Activated CD4-positive, alpha-beta memory T cell treated with anti-CD3 and anti-CD28 coated beads, Interleukin-2, amount 10 ng/mL, durations not matched to agents 7 days and 5 days (primary cell): ENCODE measurements at regions not wholly inside any gene's neighbourhood (a gene's known extent, or its start where the extent isn't known, plus 50 kb on each side); places are given as distances from the start of the nearest gene placed in this dataset.

ENCODE experiments used
- CTCF ChIA-PET: fragments of 350-600 bp; sonication (Branson Sonifier 250); formaldehyde crosslinking; loops from one replicate; lab custom pipeline; 2021; ENCODE audit warnings: antibody characterized with exemption, inconsistent platforms; lab: Charles Lee
- POLR2A ChIA-PET: fragments of 350-600 bp; sonication (Branson Sonifier 250); formaldehyde crosslinking; loops from one replicate; lab custom pipeline; 2021; ENCODE audit warnings: antibody characterized with exemption; lab: Charles Lee
- DNase-seq: peaks from one replicate; pipeline ENCODE4 v3.0.0-alpha.2; 2020
- H3K27ac Mint-ChIP-seq: one replicate; pipeline ENCODE4 v1.8.0; 2021; ENCODE audit warnings: mild to moderate bottlenecking, mixed read lengths
- H3K27me3 Mint-ChIP-seq: one replicate; pipeline ENCODE4 v1.8.0; 2021; ENCODE audit warnings: mixed read lengths
- H3K36me3 Mint-ChIP-seq: one replicate; pipeline ENCODE4 v1.8.0; 2021; ENCODE audit warnings: low read depth, mixed read lengths
- H3K4me1 Mint-ChIP-seq: one replicate; pipeline ENCODE4 v1.8.0; 2021; ENCODE audit warnings: mixed read lengths
- H3K4me3 Mint-ChIP-seq: one replicate; pipeline ENCODE4 v1.8.0; 2021; ENCODE audit warnings: mild to moderate bottlenecking, mixed read lengths
- H3K9me3 Mint-ChIP-seq: one replicate; pipeline ENCODE4 v1.8.0; 2021; ENCODE audit warnings: mixed read lengths

GRCh38 chr9:89732939-89733324 is 128.1 kb downstream of the GADD45G start:
- Mint-ChIP-seq H3K9me3 (no peaks in the 10 kb centered on the region), H3K4me1 (peaks cover 14% of the 10 kb centered on the region), H3K27ac (no peak overlapping the region), H3K36me3 (no peaks in the 10 kb centered on the region), H3K4me3 (no peak overlapping the region), H3K27me3 (peaks cover 4% of the 10 kb centered on the region)
- CTCF ChIA-PET: no interaction called here
- no peak for DNase-seq
- POLR2A ChIA-PET: interaction anchor here (1.2 to 2.5 kb wide), 2 partner anchors 9 to 12 kb away, joined by 3 to 7 read pairs; no protein-coding TSS in a partner anchor

- ChIA-PET CTCF (interaction anchor here (1.1 kb wide), 1 partner anchor 9 kb away, joined by 4 read pairs; no protein-coding TSS in a partner anchor), POLR2A (interaction anchor here (1.0 kb wide), 1 partner anchor 9 kb away, joined by 3 read pairs; no protein-coding TSS in a partner anchor)
- Mint-ChIP-seq H3K9me3 (no peaks in the 10 kb centered on the region), H3K27ac (no peak overlapping the region), H3K36me3 (peaks cover 8% of the 10 kb centered on the region), H3K4me3 (no peak overlapping the region), H3K27me3 (peaks cover 4% of the 10 kb centered on the region), H3K4me1 (peaks cover 30% of the 10 kb centered on the region)
- DNase-seq: no peak
Observed at GRCh38 chr9:89734600-89735041, 129.8 kb downstream of the GADD45G start.

- Mint-ChIP-seq H3K4me1 (peaks cover 65% of the 10 kb centered on the region), H3K27ac (peak overlapping the region; percentile 92), H3K4me3 (no peak overlapping the region), H3K27me3 (peaks cover 4% of the 10 kb centered on the region), H3K36me3 (peaks cover 8% of the 10 kb centered on the region), H3K9me3 (no peaks in the 10 kb centered on the region)
- CTCF ChIA-PET: interaction anchor here (0.8 to 2.7 kb wide), 11 partner anchors 19 to 361 kb away, joined by 3 to 16 read pairs (median 5); no protein-coding TSS in a partner anchor
- no peak for DNase-seq
- POLR2A ChIA-PET: interaction anchor here (1.1 to 3.3 kb wide), 13 partner anchors 7 to 135 kb away, joined by 3 to 34 read pairs (median 9); partner anchors contain the start of gene GADD45G
Observed at GRCh38 chr9:89738137-89738932, 133.5 kb downstream of the GADD45G start.

GRCh38 chr9:89739511-89739910 is 134.7 kb downstream of the GADD45G start:
- CTCF ChIA-PET: interaction anchor here (1.0 to 2.7 kb wide), 10 partner anchors 20 to 360 kb away, joined by 3 to 16 read pairs (median 6); no protein-coding TSS in a partner anchor
- Mint-ChIP-seq H3K27ac (peak overlapping the region; percentile 92), H3K36me3 (peaks cover 8% of the 10 kb centered on the region), H3K27me3 (no peaks in the 10 kb centered on the region), H3K4me1 (peaks cover 73% of the 10 kb centered on the region), H3K4me3 (peak overlapping the region; percentile 4), H3K9me3 (peaks cover 1% of the 10 kb centered on the region)
- DNase-seq: peak; percentile 60
- POLR2A ChIA-PET: interaction anchor here (1.1 to 3.3 kb wide), 15 partner anchors 9 to 429 kb away, joined by 3 to 34 read pairs (median 7); partner anchors contain the start of genes CKS2 and GADD45G

GRCh38 chr9:89739916-89740315 is 135.1 kb downstream of the GADD45G start:
- H3K27me3 Mint-ChIP-seq: no peaks in the 10 kb centered on the region
- CTCF ChIA-PET: interaction anchor here (1.0 to 2.7 kb wide), 9 partner anchors 8 to 360 kb away, joined by 3 to 16 read pairs (median 6); no protein-coding TSS in a partner anchor
- peaks cover 2% of the 10 kb centered on the region for H3K9me3 Mint-ChIP-seq
- POLR2A ChIA-PET: interaction anchor here (1.1 to 3.3 kb wide), 15 partner anchors 9 to 430 kb away, joined by 3 to 34 read pairs (median 7); partner anchors contain the start of genes CKS2 and GADD45G
- H3K4me3 Mint-ChIP-seq: peak overlapping the region; percentile 4
- peaks cover 77% of the 10 kb centered on the region for H3K4me1 Mint-ChIP-seq
- DNase-seq: peak; percentile 24
- H3K36me3 Mint-ChIP-seq: peaks cover 8% of the 10 kb centered on the region
- H3K27ac Mint-ChIP-seq: peak overlapping the region; percentile 92

- Mint-ChIP-seq H3K4me3 (peak overlapping the region; percentile 62), H3K9me3 (peaks cover 5% of the 10 kb centered on the region), H3K27me3 (no peaks in the 10 kb centered on the region), H3K36me3 (peaks cover 14% of the 10 kb centered on the region), H3K4me1 (peaks cover 85% of the 10 kb centered on the region), H3K27ac (peak overlapping the region; percentile 92)
- CTCF ChIA-PET: interaction anchor here (0.7 to 2.7 kb wide), 5 partner anchors 9 to 359 kb away, joined by 3 to 8 read pairs (median 5); no protein-coding TSS in a partner anchor
- peak; percentile 75 for DNase-seq
- POLR2A ChIA-PET: interaction anchor here (1.2 to 4.5 kb wide), 9 partner anchors 12 to 137 kb away, joined by 3 to 43 read pairs (median 14); partner anchors contain the start of gene GADD45G
Observed at GRCh38 chr9:89740722-89741121, 135.9 kb downstream of the GADD45G start.

GRCh38 chr9:89742660-89743059 is 137.8 kb downstream of the GADD45G start:
- ChIA-PET POLR2A (interaction anchor here (1.0 to 4.5 kb wide), 17 partner anchors 8 to 432 kb away, joined by 3 to 46 read pairs (median 4); partner anchors contain the start of gene GADD45G), CTCF (interaction anchor here (0.9 to 4.1 kb wide), 13 partner anchors 9 to 352 kb away, joined by 3 to 39 read pairs (median 5); partner anchors contain the start of gene GADD45G)
- peak overlapping the region; percentile 96 for H3K27ac Mint-ChIP-seq
- H3K4me1 Mint-ChIP-seq: peaks cover 84% of the 10 kb centered on the region
- no peaks in the 10 kb centered on the region for H3K27me3 Mint-ChIP-seq
- H3K36me3 Mint-ChIP-seq: peaks cover 21% of the 10 kb centered on the region
- peak overlapping the region; percentile 50 for H3K4me3 Mint-ChIP-seq
- peaks cover 6% of the 10 kb centered on the region for H3K9me3 Mint-ChIP-seq
- peak; percentile 40 for DNase-seq

GRCh38 chr9:89743216-89743572 is 138.4 kb downstream of the GADD45G start:
- Mint-ChIP-seq H3K9me3 (peaks cover 6% of the 10 kb centered on the region), H3K36me3 (peaks cover 21% of the 10 kb centered on the region), H3K27me3 (no peaks in the 10 kb centered on the region), H3K4me3 (peak overlapping the region; percentile 41), H3K4me1 (peaks cover 85% of the 10 kb centered on the region), H3K27ac (peak overlapping the region; percentile 96)
- CTCF ChIA-PET: interaction anchor here (0.8 to 4.1 kb wide), 23 partner anchors 9 to 359 kb away, joined by 3 to 39 read pairs (median 4); partner anchors contain the start of gene GADD45G
- POLR2A ChIA-PET: interaction anchor here (1.0 to 4.5 kb wide), 24 partner anchors 8 to 433 kb away, joined by 3 to 46 read pairs (median 4); partner anchors contain the start of gene GADD45G
- DNase-seq: peak; percentile 68

GRCh38 chr9:89743573-89744254 is 138.9 kb downstream of the GADD45G start:
- peak overlapping the region; percentile 96 for H3K27ac Mint-ChIP-seq
- POLR2A ChIA-PET: interaction anchor here (0.9 to 4.5 kb wide), 24 partner anchors 8 to 433 kb away, joined by 3 to 46 read pairs (median 4); partner anchors contain the start of gene GADD45G

GRCh38 chr9:89744255-89744648 is 139.4 kb downstream of the GADD45G start:
- H3K9me3 Mint-ChIP-seq: peaks cover 6% of the 10 kb centered on the region
- peaks cover 14% of the 10 kb centered on the region for H3K36me3 Mint-ChIP-seq
- peak overlapping the region; percentile 96 for H3K27ac Mint-ChIP-seq
- H3K4me3 Mint-ChIP-seq: peak overlapping the region; percentile 60
- peaks cover 85% of the 10 kb centered on the region for H3K4me1 Mint-ChIP-seq
- CTCF ChIA-PET: interaction anchor here (0.8 to 4.1 kb wide), 11 partner anchors 9 to 358 kb away, joined by 3 to 39 read pairs (median 5); partner anchors contain the start of gene GADD45G
- no peaks in the 10 kb centered on the region for H3K27me3 Mint-ChIP-seq
- DNase-seq: no peak
- POLR2A ChIA-PET: interaction anchor here (0.9 to 4.5 kb wide), 15 partner anchors 10 to 432 kb away, joined by 3 to 46 read pairs (median 9); partner anchors contain the start of gene GADD45G

More at GRCh38 chr9:89743573-89744254, 138.9 kb downstream of the GADD45G start:
- H3K4me3 Mint-ChIP-seq: peak overlapping the region; percentile 41
- H3K27me3 Mint-ChIP-seq: no peaks in the 10 kb centered on the region
- H3K36me3 Mint-ChIP-seq: peaks cover 17% of the 10 kb centered on the region
- CTCF ChIA-PET: interaction anchor here (0.8 to 4.1 kb wide), 22 partner anchors 8 to 359 kb away, joined by 3 to 39 read pairs (median 4); partner anchors contain the start of gene GADD45G
- peaks cover 85% of the 10 kb centered on the region for H3K4me1 Mint-ChIP-seq
- peaks cover 6% of the 10 kb centered on the region for H3K9me3 Mint-ChIP-seq
- DNase-seq: peak; percentile 81

GRCh38 chr9:89744730-89745129 is 139.9 kb downstream of the GADD45G start:
- Mint-ChIP-seq H3K4me1 (peaks cover 84% of the 10 kb centered on the region), H3K36me3 (peaks cover 17% of the 10 kb centered on the region), H3K4me3 (peak overlapping the region; percentile 60), H3K27me3 (no peaks in the 10 kb centered on the region), H3K9me3 (peaks cover 6% of the 10 kb centered on the region), H3K27ac (peak overlapping the region; percentile 96)
- no peak for DNase-seq
- CTCF ChIA-PET: interaction anchor here (0.8 to 4.1 kb wide), 3 partner anchors 30 to 141 kb away, joined by 3 to 39 read pairs (median 11); partner anchors contain the start of gene GADD45G
- POLR2A ChIA-PET: interaction anchor here (0.7 to 4.5 kb wide), 7 partner anchors 11 to 141 kb away, joined by 3 to 46 read pairs (median 17); partner anchors contain the start of gene GADD45G
